ENCODE measurements at regions not wholly inside any gene's neighbourhood (a gene's known extent, or its start where the extent isn't known, plus 50 kb on each side); places are given as distances from the start of the nearest gene placed in this dataset.

DNA sequence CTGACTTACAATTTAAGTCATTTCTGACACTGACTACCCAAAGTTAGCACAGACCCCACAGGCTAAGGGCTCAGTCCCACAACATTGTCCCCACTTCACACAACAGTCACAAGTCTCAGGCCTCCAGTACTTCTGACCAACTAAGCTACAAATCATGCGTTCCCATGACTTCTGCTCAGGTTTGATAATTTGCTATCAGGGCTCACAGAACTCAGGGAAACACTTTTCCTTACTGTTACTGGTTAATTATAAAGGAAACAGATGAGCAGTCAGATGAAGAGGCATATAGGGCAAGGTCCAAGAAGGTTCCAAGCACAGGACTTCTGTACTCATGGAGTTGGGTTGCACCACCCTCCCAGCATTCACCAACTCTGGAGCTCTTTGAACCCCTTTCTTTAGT is 151.2 kb upstream of the TNR start:
- DNase-seq (ENCODE audit: low spot score) = no peak

DNA sequence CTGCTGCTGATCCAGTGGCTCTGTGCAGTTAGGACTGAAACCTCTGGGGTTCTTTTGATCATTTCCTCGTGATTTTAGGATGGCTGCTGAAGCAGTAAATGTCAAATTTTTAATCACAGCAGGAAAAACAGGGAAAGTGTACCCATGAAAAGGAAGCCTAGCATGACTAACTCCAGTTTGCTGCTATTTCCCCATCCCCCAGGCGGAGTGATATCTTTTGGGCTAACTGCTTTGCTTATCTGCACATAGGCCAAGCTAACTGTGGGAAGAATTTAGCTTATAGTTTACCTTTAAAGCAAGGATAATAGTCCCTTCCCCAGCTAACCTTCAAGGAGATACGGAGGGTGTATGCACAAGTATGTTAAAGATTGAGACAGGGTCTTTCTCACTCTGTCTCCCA is 149.8 kb upstream of the TNR start:
- no peak for DNase-seq (ENCODE audit: low spot score)

DNA sequence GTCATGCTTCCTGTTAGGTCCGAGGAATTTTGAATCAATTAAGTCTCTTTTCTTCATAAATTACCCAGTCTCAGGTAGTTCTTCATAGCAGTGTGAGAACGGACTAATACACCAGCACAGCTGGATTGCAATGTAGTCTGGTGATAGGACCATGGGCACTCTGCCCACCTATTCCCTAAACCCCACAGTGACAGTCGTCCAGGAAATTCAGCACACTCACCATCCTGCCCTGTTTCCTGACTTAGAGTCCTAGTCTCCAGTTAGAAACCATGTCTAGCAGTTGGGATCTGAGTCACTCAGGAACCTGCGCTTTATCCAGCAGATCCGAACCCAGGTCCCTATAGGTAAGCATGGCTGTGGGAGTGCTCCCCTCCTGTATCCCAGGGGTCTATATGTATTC is 149.3 kb upstream of the TNR start:
- DNase-seq (ENCODE audit: low spot score) = no peak

DNA sequence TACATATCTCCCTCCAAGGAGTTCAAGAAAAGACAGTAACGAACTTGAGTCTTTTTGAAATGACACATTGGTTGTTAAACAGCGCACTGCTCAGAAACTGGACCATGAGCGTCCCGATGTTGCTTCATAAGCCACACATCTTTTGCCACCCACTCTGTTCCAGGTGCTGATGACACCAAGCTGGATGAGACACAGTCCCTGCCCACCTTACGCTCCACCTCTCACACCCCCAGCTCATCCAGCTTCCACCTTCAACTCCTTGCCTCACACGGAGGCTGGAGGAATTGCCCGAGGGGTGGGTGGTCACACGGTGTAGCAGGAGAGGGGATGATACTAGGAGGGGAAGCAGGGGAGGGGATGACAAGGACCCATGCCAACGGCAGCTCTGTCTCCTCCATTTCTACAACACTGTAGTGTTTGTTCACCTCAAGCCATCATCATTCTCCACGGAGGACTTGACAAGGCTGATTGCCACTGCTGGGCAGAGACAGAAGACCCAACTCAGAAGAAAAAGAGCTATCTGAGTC is 148.5 kb upstream of the TNR start:
- DNase-seq (ENCODE audit: low spot score) = no peak

DNA sequence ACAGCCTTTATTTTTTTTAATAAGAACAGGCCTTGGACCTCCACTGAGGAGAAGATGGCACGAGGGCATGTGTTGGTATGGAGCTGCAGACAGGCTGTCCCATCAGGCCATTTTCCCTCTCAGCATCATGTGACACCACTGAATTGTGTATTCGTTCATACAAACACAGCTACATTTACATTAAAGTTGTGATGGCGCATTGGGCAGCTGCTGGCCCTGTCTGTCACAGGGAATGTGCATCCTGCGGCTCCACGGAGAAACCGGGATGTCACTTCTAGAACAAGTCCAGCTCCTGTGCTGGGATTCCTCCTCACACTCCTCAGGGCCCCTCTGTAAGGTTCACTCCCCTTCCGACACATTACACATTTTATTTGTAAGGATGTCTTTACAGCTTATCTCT is 147.6 kb upstream of the TNR start:
- no peak for DNase-seq (ENCODE audit: low spot score)

DNA sequence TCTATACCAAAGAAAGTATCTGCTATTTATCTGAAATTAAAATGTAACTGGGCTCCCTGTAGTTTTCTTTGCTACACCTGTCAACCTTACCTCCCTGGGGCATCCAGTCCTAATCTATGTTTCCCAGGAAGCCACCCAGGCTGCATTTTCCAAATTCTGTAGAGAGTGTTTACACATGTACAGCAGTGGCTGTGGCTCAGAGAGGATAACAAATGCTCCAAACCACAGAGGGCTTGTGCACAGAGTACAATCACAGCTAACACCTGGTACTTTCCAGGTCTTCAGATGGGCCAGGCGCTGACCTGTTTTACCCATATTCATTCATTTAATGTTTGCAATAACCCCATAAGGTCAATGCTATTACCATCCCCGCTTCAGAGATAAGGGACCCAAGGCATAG is 146.5 kb upstream of the TNR start:
- DNase-seq (ENCODE audit: low spot score) = no peak

DNA sequence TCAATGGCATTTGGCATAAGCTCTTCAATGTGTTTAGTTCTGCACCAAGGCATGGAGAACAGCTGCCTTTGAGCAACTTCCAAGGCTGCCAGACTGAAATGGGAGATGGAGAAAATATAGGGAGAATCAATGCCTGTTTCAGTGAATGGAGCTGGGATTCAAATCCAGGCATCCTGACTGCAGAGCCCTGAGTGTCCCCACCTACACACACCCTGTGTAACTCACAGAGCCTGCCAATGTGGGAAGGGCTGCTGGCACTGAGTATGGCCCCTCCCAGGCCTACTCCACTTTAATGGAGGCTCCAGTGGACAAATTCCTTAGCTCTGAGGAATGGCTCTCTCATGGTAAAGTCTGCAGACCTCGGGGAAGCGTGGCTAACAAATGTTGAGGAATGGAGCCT is 145.6 kb upstream of the TNR start:
- no peak for DNase-seq (ENCODE audit: low spot score)

DNA sequence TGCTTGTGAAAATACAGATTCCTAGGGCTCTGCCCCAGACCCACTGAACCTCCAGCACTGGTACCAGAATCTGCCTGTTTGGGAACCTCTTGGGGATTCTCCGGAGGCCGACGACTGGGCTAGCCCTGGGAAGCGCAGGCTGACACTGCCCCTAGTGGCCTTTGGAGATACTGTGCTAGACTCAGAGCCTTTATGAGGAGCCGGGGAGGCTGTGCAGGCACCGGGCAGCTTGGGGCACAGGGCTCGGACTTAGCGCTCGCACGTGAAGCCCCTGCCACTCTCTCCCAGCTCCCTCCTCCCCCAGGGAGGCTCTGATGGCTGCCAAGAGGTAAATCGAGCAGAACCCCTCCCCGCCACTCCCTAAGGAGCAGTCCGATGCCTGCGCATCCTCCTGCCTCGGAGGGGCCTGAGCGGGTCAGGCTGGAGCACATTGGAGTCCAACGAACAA is 144.6 kb upstream of the TNR start:
- peak; percentile 77 for DNase-seq (ENCODE audit: low spot score)

DNA sequence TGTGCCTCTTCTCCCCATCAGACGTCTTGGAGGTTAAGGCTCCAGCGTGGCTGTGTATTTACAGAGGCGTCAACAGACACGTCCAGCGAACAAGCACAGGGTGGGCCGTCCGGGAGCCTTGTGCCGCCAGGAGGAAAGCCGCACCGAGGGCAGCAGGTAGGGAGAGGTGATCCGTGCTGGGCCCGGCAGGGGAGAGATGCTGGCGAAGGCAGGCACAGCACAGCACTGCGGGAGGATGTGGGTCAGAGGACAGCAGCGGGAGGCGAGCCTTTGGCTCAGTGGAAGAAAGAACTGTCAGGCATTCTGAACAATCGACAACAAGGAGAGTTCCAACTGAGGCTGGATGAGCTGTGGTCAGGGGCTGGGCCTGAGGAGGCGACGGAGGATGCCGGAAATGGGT is 144.1 kb upstream of the TNR start:
- no peak for DNase-seq (ENCODE audit: low spot score)

DNA sequence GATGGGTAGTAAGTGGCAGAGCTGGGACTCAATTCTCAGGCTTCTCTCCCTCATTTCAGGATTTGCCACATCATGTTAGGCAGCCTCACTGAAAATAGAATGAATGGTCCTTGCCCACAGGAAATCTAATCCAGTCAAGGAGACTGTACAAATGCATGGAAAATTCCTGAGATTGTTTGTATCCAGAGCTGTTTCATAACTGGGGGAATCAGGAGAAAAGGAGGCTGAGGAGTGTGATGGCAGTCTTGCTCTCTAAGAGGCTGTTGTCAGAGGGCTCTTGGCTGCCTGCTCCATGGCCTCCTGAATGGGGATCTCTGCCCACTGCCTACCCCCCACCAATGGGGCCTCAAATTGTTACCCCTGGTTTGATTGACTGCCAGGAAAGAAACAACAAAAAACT is 141.9 kb upstream of the TNR start:
- peak; percentile 50 for DNase-seq (ENCODE audit: low spot score)

DNA sequence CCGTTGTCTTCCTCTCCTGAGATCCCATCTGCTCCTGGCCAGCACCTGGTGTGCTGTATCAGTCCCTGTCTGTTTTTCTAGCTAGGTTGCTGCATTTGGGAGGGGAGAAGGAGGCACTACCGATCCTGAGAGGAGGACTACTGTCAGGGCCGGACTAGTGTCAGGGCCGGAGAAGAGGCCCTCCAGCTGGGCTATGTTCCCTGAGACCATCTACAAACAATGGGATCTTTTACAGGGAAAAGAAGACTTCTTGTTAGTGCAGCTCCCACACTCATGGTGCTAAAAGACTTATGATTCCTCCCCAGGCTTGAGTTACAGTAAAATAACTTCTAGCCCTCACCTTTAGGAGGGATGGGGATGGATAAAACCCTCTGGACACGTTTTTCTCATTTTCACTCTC is 141.0 kb upstream of the TNR start:
- DNase-seq (ENCODE audit: low spot score) = no peak

DNA sequence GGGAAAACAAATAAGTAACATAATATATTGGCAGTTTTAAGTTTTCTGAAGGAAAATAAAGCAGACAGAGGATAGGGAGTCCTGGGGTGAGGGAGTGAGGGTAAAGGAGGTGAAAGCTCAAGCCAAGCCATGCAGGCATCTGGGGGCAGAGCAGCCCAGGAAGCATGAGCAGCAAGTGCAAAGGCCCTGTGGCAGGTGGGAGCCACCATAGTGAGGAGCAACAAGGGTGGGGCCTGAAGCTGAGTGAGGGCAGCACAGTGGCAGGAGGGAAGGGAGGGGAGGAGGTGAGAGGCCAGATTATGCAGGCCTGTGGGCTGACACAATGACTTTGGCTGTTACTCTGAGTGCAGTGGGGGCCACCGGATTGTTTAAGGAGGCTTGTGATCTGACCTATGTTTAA is 138.8 kb upstream of the TNR start:
- no peak for DNase-seq (ENCODE audit: low spot score)

DNA sequence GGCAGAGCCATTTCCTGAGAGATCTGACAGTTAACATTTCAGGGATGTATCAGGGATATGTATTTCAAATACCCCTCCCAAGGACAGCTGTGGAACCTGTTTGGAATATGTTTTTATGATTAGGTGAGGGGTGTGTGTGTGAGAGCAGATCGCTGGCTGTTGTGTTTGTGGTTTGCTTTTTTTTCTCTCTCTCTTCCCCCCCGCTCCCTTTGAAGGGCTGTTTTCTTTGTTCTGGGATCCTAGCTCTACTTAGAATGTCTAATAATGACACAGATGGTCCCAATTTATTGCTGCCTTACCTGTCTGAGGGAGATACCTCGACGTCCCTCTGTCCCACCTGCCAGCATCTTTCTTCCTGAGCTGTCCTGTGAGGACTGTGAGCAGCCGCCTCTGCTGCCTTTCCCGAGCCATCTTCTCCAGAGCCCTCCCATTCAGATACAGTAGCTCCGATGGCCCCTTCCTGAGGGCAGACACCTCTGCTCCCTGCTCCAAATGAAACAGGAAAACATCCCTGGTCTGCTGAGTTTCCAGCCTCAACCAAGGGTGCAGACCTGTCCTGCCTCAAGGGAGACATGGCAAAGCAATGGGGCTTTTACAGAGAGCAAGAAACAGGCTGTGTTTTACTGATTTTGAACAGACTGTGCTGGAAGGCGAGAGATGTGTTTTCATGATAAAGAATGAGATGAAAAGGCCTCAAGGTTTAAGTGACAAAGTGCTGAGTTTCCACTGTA is 138.0 kb upstream of the TNR start:
- DNase-seq (ENCODE audit: low spot score) = no peak

DNA sequence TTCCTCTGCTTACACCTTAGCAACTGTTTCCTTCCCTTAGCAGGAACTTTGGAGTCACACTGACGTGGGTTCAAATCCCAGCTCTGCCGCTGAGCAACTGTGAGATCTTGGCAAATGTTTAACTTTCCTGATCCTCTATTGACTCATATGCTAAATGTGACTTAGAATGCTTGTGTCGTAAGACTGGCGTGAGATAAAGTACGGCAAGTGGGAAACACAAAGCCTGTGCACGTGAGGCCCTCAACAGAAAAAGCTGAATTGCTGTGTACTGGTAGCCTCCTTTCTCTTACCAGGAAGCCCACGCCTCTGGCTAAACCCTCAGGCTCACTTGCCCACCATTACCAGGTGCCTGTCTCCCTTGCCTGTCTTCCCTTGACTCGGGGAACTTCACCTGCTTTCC is 135.4 kb upstream of the TNR start:
- no peak for DNase-seq (ENCODE audit: low spot score)

DNA sequence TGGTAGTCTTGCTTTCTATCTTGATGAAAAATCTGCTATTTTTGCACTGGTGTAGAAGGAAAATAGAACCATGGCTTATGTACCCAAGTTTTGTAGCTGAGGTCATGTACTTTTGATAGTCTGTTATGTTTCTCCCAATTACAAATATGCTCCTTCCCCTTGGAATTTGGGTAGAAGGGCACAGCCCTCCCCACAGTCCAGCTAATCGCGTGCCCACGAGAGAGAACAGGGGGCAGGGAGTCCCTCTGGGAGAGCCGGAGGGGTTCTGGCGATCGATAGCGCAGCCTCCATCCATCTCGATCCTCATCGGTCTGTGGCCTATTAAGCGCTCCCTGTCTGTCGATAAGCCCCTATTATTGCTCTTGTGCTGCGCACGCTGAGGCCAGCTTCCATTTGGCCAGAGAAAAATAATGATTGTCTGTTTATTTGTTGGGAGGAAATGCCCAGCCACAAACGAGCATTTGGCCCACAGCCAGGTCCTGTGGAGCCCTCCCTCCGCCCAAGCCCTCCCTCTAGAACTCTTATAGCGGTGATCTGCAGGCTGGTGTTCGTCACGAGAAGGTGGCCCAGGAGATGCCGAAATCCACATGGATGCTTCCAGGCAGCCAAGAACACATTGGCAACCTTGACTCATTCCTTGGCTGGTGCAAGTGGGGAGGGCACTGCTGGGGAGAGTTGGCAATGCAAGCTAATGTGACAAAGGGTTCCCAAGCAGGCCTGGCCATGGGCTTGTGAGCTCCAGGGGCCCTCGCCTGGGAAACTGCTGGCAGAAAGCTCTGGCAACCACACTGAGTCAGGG is 134.7 kb upstream of the TNR start:
- peak; percentile 67 for DNase-seq (ENCODE audit: low spot score)

DNA sequence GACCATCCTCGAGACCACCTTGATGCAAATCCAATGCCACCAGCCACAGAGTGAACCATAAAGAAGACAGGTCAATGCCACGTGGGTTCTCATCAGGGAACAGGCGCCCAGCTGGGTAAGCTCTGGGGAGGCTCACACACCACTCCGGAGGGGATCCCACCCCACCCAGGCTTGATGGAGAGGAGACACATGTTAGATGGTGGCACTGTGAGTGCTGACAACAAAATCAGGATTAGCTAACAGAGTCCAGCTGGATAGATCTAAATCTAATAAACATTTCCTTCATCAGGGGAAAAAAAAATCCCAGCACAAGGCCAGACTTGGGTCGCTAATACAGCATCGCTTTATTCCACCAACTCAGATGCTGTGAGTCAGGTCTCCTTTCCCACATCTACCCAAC is 132.2 kb upstream of the TNR start:
- DNase-seq (ENCODE audit: low spot score) = no peak

DNA sequence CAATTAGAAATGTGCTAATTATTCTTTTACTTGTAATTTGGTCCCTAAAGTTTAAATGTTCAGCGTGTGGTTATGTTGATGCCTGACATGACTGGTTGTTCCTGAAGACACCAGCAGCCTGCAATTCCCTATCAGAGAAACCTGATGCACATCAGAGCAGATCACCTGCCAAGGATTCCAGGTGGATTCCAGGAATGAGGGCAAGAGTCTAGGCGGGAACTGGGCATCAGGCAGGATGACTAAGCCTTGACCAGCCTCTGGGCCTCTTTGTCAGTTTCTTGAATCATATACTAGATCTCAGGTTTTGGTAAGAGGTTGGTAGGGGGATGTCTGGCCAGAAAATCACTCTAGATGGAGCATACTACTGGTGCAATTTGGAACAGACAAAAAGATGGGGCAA is 130.7 kb upstream of the TNR start:
- DNase-seq (ENCODE audit: low spot score) = no peak

DNA sequence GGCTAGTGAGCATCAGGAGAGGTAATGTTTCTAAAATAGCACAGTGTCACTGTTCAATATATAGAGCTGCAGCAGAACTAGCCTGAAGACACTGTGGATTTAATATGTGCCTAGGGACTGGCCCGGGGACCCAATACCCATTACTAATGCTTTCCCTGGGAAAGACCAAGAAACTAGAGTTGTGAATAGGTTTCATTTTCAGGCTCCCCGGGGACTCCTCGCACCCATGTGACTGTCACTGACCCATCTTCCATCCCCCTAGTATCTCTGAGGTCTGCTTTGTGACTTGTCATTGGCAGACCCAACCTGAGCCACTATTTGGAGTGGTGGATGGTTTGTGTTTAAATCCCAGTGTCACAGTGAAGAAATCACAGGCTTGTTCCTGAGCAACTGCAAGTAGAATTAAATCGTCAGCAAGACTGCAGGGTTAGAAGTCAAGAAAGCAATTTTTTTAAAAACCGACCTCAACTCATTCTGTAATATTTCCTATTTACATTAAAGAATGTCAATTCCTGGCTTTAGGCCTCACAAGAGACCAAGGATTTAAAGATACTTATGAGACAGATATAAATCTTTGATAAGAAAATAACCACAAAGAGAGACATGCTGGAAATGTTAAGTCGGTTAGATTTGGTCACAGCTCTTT is 130.0 kb upstream of the TNR start:
- no peak for DNase-seq (ENCODE audit: low spot score)

DNA sequence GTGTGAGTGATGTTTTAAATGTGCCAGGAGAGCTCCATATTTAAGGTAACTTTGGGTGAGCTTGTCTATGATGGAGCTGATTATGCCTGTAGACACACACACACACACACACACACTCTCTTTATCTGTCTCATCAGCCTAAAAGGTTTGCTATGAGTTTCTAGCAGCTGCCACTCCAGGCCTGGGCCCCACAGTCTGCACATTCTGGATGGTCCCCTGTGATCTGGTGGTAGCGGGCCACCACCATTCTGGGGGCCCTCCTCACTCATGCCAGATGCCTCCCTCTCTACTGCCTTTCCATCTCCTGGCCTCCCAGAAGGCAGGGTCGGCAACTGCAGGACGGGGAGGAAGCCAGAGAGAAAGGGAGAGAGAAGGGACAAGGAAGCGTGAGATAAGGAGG is 129.2 kb upstream of the TNR start:
- DNase-seq (ENCODE audit: low spot score) = no peak

DNA sequence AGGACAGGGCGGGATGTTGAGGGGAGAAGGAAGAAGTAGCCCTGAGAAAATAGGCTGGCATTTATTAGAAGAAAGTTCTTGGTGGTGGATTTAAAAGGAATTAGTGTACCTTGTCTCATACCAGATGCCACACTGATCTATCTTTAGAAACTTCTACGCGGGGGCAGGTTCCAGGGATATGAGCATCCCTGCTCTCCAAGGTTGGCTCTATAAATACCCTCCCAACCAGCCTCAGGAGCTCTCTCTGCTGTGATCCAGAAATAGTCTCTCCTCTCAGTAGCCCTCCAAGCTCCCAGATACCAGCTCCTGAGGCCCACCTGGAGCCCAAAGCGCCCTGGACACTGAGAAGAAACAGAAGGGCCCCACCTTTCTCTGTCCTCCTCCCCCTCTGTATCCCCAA is 128.3 kb upstream of the TNR start:
- DNase-seq (ENCODE audit: low spot score) = peak; percentile 85

DNA sequence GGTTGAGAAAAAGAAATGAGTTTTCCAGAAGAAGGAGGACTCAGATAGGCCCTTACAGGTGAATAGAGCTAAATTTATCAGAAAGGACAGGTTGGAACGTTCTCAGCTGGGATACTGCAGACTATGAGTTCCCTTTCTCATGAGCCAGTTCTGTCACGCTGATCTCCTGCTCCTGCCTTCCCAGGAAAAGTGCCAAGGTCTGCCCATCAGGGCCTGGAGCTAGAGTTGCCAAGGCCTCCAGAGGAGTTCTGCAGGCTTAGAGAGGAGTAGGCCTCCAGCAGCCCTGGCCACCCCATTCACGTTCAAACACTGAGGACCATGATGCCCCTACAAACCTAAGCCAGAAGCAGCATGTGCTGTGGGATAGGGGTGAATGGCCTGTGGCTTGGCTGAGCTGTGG is 126.8 kb upstream of the TNR start:
- peak; percentile 87 for DNase-seq (ENCODE audit: low spot score)

DNA sequence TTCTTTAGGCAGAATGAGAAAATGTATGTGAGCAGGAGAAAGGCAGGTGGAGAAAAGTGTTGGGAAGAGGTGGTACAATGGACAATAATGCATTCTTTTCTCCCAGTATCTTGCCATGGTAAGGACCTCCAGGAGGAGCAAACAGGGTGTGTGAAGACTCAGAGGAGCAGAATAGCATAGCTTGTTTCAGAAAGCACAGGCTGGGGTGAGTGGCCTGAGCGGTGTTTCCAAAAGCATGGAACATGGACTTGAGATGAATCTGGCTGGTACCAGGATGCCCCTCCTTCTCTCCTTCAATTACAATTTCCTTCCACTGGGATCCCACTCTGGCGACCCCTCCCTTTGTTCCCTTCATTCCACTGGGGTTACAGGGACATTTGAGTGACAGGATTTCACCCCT is 123.4 kb upstream of the TNR start:
- no peak for DNase-seq (ENCODE audit: low spot score)
